Astrocyte of the cerebellum (primary cell): ENCODE measurements at regions not wholly inside any gene's neighbourhood (a gene's known extent, or its start where the extent isn't known, plus 50 kb on each side); places are given as distances from the start of the nearest gene placed in this dataset.

Experiments used
- DNase-seq: peaks from one replicate; pipeline ENCODE4 v3.0.0-alpha.2; 2011; ENCODE audit warnings: low read depth
- H3K4me3 ChIP-seq: 2 replicates; pipeline ENCODE4 v1.5.1; 2011; ENCODE audit warnings: mild to moderate bottlenecking, low read depth, low read length, moderate library complexity
- CTCF ChIP-seq: IDR thresholded peaks from 2 replicates; pipeline ENCODE4 v1.5.1; 2012; ENCODE audit warnings: low read length, low read depth, moderate library complexity, mild to moderate bottlenecking; ENCODE audit errors: missing control alignments
- in situ Hi-C: cut with HindIII; loops from 2 replicates; pipeline ENCODE4 v1.10.0; 2017; ENCODE audit warnings: low sequenced_read_pairs

GRCh38 chr7:142401951-142402350, 144.1 kb upstream of the PRSS58 start:
- H3K4me3 ChIP-seq: no peak overlapping the region
- in situ Hi-C loops: no loop called here
- no peak for TF ChIP-seq CTCF
- no peak for DNase-seq

GRCh38 chr7:142400042-142400533, 142.2 kb upstream of the PRSS58 start:
- no peak for DNase-seq
- in situ Hi-C loops: no loop called here
- TF ChIP-seq CTCF: no peak
- no peak overlapping the region for H3K4me3 ChIP-seq

GRCh38 chr7:142391191-142391992, 133.5 kb upstream of the PRSS58 start:
- DNase-seq: no peak
- in situ Hi-C loops: no loop called here
- no peak overlapping the region for H3K4me3 ChIP-seq
- TF ChIP-seq CTCF: peak; percentile 44

- DNase-seq: no peak
- in situ Hi-C loops: no loop called here
- no peak overlapping the region for H3K4me3 ChIP-seq
- no peak for TF ChIP-seq CTCF
Observed at GRCh38 chr7:142389544-142389943, 131.7 kb upstream of the PRSS58 start.

GRCh38 chr7:142385491-142386340, 127.9 kb upstream of the PRSS58 start:
- in situ Hi-C loops: no loop called here
- peak; percentile 42 for DNase-seq
- peak; percentile 86 for TF ChIP-seq CTCF
- H3K4me3 ChIP-seq: no peak overlapping the region

GRCh38 chr7:142384493-142384922, 126.7 kb upstream of the PRSS58 start:
- no peak for TF ChIP-seq CTCF
- DNase-seq: peak; percentile 6
- in situ Hi-C loops: no loop called here
- H3K4me3 ChIP-seq: no peak overlapping the region
